ENCODE measurements at regions not wholly inside any gene's neighbourhood (a gene's known extent, or its start where the extent isn't known, plus 50 kb on each side); places are given as distances from the start of the nearest gene placed in this dataset.

DNA sequence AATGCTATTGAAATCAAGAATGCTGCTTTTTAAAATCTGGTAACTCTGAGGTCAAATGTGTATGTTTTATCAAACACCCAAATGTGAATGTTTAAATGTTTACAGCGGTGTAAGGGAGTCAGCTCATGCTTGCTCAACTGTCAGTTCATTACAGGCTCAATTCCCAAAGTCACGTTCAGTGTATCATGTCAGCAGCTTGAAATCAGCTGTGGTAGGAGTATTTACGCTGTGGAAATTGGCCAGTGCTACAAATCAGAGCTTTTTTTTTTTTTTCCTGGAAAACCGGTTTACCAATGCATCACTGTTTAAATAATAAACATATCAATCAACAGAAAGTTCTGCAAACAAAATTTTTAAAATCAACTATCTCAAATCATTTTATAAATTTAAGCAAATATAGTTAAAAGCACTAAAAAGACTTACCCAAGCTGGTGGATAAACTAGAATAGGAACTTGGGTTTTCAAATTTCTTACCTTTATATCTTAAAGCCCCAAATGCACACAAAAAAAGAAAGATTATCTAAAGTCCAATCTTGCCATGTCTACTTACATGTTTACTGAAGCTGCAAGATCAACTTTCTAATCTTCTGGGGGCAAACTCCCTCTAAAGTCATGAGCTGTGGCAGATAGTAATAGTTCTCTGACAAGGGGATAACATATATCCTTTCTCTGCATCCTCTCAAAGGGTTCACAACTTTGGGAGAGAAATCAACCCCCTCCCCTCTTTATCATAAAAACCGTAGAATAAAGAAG is 57.6 kb upstream of the GRAMD2B start:
- TF ChIP-seq, protein P1, sequence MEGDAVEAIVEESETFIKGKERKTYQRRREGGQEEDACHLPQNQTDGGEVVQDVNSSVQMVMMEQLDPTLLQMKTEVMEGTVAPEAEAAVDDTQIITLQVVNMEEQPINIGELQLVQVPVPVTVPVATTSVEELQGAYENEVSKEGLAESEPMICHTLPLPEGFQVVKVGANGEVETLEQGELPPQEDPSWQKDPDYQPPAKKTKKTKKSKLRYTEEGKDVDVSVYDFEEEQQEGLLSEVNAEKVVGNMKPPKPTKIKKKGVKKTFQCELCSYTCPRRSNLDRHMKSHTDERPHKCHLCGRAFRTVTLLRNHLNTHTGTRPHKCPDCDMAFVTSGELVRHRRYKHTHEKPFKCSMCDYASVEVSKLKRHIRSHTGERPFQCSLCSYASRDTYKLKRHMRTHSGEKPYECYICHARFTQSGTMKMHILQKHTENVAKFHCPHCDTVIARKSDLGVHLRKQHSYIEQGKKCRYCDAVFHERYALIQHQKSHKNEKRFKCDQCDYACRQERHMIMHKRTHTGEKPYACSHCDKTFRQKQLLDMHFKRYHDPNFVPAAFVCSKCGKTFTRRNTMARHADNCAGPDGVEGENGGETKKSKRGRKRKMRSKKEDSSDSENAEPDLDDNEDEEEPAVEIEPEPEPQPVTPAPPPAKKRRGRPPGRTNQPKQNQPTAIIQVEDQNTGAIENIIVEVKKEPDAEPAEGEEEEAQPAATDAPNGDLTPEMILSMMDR (IDR thresholded peaks at IDR 0.05) = no peak
- TF ChIP-seq POLR2A (IDR thresholded peaks at IDR 0.05) = no peak
